ENCODE measurements at regions not wholly inside any gene's neighbourhood (a gene's known extent, or its start where the extent isn't known, plus 50 kb on each side); places are given as distances from the start of the nearest gene placed in this dataset.
"Not testable (repeated sequence)": the region's sequence is repeated elsewhere in the genome, so short reads cannot be mapped to it uniquely, and the experiment has no call there.

DNA sequence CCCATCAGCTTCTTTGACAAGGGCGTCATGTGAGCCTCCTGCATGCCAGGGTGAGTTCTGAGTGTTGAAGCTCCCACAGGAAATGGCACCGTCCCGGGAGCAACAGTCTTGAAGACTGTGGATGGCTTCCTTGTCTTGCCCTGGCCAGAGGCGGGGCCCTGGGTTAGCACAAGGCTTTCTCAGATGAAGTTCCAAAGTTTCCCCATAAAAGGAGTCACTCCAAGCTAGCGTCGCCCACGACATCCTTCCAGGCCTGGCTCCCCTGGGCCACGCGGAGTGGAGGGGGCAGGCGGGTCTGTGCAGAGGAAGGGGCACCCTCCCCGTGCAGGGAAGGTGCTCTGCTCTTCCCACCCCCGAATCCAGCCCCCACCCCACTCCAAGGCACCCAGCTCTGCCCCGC, 4426.1 kb upstream of the TPTE start:
- H3K27me3 Mint-ChIP-seq (ENCODE audit: low read depth); H3K4me1 Mint-ChIP-seq; H3K36me3 Mint-ChIP-seq; DNase-seq (ENCODE audit: low spot score in 2 of 2, unreplicated experiment in 2 of 2); H3K27ac Mint-ChIP-seq; H3K4me3 Mint-ChIP-seq; H3K9me3 Mint-ChIP-seq: not testable (repeated sequence)

DNA sequence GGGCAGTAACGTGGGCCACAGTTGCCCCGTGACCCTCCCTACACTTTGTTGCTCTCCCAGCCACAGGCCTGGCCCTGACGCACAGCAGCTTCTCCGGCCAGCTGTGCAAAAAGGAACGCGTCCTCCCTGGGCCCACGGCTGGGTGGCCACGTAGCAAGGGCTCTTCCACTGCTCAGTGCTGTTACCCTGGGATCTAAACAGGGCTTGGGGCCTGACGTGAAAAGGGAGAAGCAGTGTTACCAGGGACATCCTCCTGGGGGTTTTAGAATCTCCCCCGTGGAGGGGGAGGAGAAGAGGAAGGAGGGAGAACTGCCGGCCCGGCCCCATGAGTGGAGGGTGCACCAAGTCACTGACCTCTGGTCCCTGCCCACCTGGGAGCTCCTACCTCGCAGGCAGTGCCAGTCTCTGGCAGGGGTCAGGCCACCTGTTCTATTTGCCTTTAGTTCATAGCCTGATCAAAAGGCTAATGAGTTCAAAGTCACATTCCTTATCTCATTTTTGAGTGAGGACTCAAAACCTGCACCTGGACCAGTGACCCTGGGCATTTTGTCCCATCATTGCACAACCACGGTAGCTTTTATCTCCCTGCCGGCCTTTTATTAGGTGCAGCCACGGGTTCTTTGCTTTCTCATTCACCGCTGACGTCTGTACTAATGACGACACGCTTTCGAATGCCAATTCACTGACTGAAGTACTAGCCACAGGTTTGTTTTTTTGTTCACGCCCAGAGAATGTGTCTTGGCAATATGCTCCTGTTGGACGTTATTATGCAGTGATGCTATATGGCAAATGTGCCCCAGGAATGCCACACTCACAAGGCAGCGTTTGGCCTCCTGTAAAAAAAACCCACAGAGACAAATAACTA, 4424.6 kb upstream of the TPTE start:
- not testable (repeated sequence) for H3K4me3 Mint-ChIP-seq; H3K27me3 Mint-ChIP-seq (ENCODE audit: low read depth); H3K36me3 Mint-ChIP-seq; H3K27ac Mint-ChIP-seq; DNase-seq (ENCODE audit: low spot score in 2 of 2, unreplicated experiment in 2 of 2); H3K9me3 Mint-ChIP-seq; H3K4me1 Mint-ChIP-seq

DNA sequence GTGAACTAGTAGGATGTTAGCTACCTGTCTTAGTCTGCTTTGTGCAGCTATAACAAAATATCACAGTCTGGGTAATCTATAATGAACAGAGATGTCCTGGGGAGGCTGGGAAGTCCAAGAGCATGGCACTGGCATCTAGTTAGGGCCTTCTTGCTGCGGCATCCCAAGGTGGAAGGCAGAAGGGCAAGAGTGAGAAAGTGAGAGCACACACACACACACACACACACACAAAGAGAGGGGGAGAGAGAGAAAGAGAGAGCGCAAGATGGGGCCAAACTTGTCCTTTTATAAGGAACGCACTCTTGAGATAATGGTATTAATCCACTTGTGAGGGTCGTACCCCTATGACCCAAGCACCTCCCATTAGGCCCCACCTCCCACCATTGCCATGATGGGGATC, 4423.6 kb upstream of the TPTE start:
- H3K36me3 Mint-ChIP-seq; H3K27me3 Mint-ChIP-seq (ENCODE audit: low read depth); H3K4me3 Mint-ChIP-seq; H3K4me1 Mint-ChIP-seq; DNase-seq (ENCODE audit: low spot score in 2 of 2, unreplicated experiment in 2 of 2); H3K9me3 Mint-ChIP-seq; H3K27ac Mint-ChIP-seq: not testable (repeated sequence)

DNA sequence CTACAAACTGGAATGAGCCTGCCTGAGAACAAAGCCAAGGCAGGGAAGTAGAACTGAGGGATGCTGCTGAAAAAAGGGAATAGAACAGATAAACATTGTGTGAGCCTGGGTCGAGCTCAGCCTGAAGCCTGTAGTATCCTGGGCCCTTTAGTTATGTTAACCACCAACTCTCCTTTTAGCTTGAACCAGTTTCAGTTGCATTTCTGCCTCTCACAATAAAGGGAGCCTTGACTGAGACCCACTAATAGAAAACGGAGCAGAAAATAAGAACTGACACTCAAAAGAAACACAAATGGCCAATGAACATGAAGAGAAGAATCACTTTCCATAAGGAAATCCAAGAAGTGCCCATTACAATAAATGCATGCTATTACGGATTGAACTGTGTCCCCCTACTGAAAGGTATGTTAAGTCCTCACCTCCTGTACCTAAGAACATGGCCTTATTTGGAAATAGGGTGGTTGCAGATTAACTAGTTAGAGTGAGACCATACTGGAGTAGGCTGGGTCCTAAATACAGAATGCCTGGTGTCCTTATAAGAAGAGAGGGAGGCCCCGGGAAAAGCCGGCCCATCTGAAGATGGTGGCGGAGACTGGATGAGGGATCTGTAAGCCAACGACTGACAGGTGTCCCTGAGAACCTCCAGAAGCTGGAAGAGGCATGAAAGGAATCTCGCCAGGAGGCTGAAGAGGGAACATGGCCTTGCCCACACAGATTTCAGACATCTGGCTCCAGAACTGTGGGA, 4423.0 kb upstream of the TPTE start:
- H3K27ac Mint-ChIP-seq; H3K9me3 Mint-ChIP-seq; H3K4me1 Mint-ChIP-seq; H3K36me3 Mint-ChIP-seq; H3K27me3 Mint-ChIP-seq (ENCODE audit: low read depth); DNase-seq (ENCODE audit: low spot score in 2 of 2, unreplicated experiment in 2 of 2); H3K4me3 Mint-ChIP-seq: not testable (repeated sequence)

DNA sequence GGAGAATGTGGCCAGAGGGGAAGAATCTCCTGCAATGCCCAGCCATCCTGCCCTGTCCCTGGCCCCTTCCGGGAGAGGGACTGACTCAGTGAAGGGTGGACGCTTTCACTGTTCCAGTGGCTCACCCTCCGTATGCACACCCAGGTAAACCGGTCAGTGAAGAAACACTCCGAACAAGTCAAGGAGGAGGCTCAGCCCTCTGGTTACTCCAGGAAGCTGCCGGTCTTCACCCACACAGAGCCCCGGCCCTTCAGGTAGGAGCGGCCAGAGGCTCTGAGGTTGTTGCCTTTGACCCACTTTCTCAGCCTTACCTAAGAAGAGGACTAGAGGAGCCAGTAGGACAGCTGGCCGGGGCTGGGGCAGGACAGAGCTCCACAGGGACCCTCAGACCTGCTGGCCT, 4419.8 kb upstream of the TPTE start:
- not testable (repeated sequence) for H3K36me3 Mint-ChIP-seq; H3K9me3 Mint-ChIP-seq; H3K27ac Mint-ChIP-seq; H3K4me1 Mint-ChIP-seq; DNase-seq (ENCODE audit: low spot score in 2 of 2, unreplicated experiment in 2 of 2); H3K27me3 Mint-ChIP-seq (ENCODE audit: low read depth); H3K4me3 Mint-ChIP-seq

DNA sequence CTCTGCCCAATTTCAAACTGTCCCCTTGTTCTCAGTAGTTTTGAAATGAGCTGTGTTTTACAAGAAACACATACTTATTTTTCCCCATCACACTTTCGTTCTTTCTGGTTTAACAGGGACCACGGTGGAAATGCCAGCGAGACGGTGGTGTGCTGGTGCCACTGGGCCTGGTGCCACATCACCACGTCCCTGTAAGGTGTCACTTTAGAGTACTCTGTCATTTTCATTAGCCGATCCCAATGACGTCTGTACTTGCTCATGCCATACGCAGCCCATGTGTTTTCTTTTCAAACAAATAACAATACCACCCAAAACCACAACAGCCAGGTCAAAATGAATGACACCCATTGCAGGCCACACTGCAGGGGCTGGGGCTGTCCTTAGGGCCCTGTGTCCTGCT, 4416.8 kb upstream of the TPTE start:
- H3K9me3 Mint-ChIP-seq; DNase-seq (ENCODE audit: low spot score in 2 of 2, unreplicated experiment in 2 of 2); H3K27me3 Mint-ChIP-seq (ENCODE audit: low read depth); H3K27ac Mint-ChIP-seq; H3K4me1 Mint-ChIP-seq; H3K36me3 Mint-ChIP-seq; H3K4me3 Mint-ChIP-seq: not testable (repeated sequence)

DNA sequence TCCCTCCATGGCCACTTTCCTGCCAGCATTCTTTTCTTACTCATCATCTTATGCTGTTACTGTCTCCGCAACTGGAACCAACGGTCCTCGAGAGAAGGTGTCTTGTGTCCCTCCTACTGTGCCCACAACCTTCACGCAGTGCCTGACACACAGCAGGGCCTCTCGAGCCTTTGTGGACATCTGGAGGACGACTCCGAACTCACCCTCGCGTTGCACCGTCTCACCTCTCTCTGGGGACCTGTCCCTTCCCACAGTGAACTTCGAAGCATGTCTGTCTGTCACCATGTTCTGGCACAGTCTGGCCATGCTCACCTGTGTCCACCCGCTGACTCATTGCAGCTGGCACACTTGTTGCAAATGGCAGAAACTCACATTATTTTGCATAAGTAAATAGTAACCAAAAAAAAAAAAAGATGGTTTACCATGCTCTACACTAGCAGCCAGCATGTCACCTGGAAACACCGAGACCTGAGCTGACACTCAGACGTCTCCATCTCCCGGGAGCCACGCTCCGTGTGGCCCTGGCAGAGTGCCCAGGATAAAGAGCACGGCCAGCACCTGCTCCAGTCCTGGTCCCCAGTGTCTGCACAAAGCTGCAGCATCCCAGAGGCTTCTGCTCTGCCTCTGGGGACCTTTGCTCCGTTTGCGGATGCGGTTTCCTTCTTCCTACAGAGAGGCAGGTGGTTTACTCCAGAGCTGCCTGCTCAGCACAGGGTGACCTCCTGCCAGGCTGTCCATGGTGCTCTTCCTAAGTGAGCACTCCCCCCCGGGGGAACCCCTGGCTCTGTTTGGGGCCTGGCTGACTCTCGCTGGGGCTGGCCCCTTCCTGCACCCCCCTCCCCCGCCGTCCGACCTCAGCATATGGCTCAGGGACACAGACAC, 4414.5 kb upstream of the TPTE start:
- H3K9me3 Mint-ChIP-seq; H3K27me3 Mint-ChIP-seq (ENCODE audit: low read depth); H3K4me3 Mint-ChIP-seq; H3K27ac Mint-ChIP-seq; H3K4me1 Mint-ChIP-seq; H3K36me3 Mint-ChIP-seq; DNase-seq (ENCODE audit: low spot score in 2 of 2, unreplicated experiment in 2 of 2): not testable (repeated sequence)

DNA sequence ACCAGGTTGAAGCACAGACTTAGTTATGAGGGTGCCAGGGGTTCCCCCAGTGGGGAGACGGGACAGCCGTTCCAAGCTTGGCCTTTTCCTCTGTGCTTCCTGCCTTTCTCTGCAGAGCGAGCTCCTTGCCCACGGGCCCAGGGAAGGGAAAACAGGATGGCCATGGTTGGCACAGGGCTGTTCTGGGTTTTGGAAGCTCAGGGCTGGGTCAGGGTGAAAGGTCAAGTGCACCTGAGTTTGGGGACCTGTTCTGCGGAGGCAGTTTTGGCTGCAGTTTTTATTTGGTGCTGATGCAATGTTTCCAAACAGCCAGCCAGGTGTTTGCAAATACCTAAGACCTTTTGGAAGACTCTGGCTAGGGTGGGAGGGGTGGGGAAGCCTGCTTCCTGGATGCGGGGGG, 4412.5 kb upstream of the TPTE start:
- H3K9me3 Mint-ChIP-seq; H3K27ac Mint-ChIP-seq; DNase-seq (ENCODE audit: low spot score in 2 of 2, unreplicated experiment in 2 of 2): not testable (repeated sequence)

DNA sequence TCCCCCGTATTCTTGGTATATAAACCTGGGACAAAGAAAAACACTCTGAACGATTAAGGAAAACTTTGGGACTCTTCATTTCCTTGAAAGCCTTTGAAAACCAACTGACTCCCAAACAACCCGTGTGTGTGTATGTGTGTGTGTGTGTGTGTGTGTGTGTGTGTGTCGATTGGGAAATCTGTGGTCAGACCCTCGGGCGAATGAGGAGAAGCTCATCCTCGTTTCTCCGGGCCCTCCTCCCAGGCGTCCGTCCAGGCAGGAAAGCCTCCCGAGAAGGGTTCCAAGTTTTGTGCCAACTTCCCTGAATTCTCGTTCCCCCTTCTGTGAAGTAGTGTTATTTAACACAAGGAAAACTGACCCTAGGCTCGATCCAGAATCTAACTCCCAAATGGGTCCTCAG, 4411.6 kb upstream of the TPTE start:
- H3K27me3 Mint-ChIP-seq (ENCODE audit: low read depth); H3K4me1 Mint-ChIP-seq; H3K4me3 Mint-ChIP-seq; H3K9me3 Mint-ChIP-seq; H3K36me3 Mint-ChIP-seq; DNase-seq (ENCODE audit: low spot score in 2 of 2, unreplicated experiment in 2 of 2); H3K27ac Mint-ChIP-seq: not testable (repeated sequence)

More for the DNA sequence above, 4412.5 kb upstream of the TPTE start:
- not testable (repeated sequence) for H3K4me3 Mint-ChIP-seq; H3K4me1 Mint-ChIP-seq; H3K36me3 Mint-ChIP-seq; H3K27me3 Mint-ChIP-seq (ENCODE audit: low read depth)

DNA sequence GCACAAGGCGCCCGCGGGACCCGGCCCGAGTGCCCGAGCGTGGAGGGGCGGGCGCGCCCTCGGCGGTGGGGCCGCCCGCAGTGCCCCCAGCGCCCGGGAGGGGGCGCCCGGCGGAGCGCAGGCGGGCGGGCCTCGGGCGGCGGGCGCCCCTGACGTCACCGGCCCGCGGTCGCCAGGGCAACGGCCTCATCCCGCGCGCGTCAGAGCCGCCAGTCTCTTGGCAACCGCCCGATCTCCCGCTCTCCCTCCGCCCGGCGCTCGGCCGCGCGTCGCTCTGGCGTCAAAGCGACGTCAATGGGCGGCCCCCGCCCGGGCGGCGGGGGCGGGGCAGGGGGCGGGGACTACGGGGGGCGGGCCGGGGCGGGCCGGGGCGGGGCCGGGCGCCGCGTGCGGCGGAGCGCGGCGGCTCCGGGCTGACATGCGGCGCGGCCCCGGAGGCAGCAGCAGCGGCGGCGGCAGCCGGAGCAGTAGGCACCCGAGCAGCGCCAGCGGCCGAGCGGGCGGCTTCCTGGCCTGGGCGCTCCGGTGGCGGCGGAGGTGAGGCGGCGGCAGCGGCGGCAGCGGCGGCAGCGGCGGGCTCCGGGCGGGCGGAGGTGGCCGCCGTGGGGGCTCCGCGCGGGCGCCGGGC, 4410.6 kb upstream of the TPTE start:
- not testable (repeated sequence) for H3K4me3 Mint-ChIP-seq; H3K9me3 Mint-ChIP-seq; H3K27me3 Mint-ChIP-seq (ENCODE audit: low read depth); DNase-seq (ENCODE audit: low spot score in 2 of 2, unreplicated experiment in 2 of 2); H3K27ac Mint-ChIP-seq; H3K36me3 Mint-ChIP-seq; H3K4me1 Mint-ChIP-seq

DNA sequence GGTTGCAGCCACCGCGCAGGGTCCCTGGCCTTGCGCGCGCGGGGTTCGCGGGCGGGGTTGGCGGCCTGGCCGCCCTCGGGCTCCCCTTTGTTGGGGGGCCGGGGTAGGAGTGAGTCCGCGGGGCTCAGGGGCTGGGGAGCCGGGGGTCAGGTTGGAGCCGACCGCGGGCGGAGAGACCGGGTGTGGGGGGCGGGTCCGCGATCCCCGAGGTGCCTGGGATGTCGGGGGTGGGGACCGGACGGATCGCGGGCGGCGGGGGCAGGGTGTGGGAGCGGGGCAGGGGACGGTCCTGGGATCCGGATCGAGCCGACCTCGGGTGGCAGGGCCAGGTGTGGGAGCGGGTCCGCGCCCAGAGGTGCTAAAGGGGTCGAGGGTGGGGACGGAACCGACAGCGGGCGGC, 4410.0 kb upstream of the TPTE start:
- not testable (repeated sequence) for H3K36me3 Mint-ChIP-seq; H3K27ac Mint-ChIP-seq; H3K9me3 Mint-ChIP-seq; H3K4me1 Mint-ChIP-seq; DNase-seq (ENCODE audit: low spot score in 2 of 2, unreplicated experiment in 2 of 2); H3K27me3 Mint-ChIP-seq (ENCODE audit: low read depth); H3K4me3 Mint-ChIP-seq

DNA sequence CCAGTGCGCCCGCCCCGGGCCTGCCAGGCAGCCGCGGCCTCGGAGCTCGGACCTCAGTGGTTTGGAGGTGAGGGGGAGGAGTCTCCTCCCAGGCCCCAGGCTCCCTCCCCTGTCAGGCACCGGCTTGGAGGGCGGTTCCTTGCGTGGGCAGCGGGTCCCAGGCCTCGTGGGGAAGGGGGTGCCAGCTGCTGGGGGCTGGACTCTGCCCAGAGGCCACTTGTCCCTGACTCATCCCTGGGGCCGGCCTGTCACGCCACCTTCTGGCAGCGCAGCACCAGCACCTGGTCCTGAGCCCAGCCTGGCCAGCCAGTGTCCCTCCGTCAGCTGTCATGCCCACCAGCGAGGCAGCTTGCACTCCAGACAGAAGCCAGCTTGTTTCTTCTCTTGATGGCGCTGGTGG, 4403.0 kb upstream of the TPTE start:
- H3K36me3 Mint-ChIP-seq; DNase-seq (ENCODE audit: low spot score in 2 of 2, unreplicated experiment in 2 of 2); H3K27me3 Mint-ChIP-seq (ENCODE audit: low read depth); H3K27ac Mint-ChIP-seq; H3K4me1 Mint-ChIP-seq; H3K9me3 Mint-ChIP-seq; H3K4me3 Mint-ChIP-seq: not testable (repeated sequence)

DNA sequence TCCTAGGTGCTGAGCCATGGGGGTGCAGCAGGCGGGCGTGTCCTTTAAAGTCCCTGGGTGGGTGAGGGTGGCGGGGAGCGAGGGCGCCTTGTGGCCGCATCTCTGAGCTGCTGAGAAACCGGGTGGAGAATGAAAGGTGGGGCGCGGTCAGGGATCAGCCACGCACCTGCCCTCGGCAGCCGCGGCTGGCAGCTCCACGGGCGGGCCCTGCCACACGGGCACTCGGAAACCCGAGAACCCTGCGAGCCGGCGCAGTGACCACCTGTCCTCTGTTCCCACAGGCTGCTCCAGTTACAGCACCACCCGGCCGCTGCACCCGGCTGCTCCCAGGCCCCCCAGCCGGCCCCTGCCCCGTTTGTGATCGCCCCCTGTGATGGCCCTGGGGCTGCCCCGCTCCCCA, 4400.5 kb upstream of the TPTE start:
- H3K36me3 Mint-ChIP-seq; H3K4me1 Mint-ChIP-seq; H3K9me3 Mint-ChIP-seq; DNase-seq (ENCODE audit: low spot score in 2 of 2, unreplicated experiment in 2 of 2); H3K27ac Mint-ChIP-seq; H3K4me3 Mint-ChIP-seq; H3K27me3 Mint-ChIP-seq (ENCODE audit: low read depth): not testable (repeated sequence)

Measured in mesothelial cell of epicardium (in vitro differentiated cells).